AG09319 (cell line): ENCODE measurements at regions not wholly inside any gene's neighbourhood (a gene's known extent, or its start where the extent isn't known, plus 50 kb on each side); places are given as distances from the start of the nearest gene placed in this dataset.

Experiments
- DNase-seq: peaks from one replicate; pipeline ENCODE4 v3.0.0-alpha.2; 2010; ENCODE audit warnings: low read depth; ENCODE audit errors: extremely low read depth
- TF ChIP-seq, protein P1 (sequence below): IDR thresholded peaks from 2 replicates; pipeline ENCODE4 v1.5.1; 2011; ENCODE audit warnings: low read depth, mild to moderate bottlenecking, inconsistent platforms, low read length, moderate library complexity

DNA sequence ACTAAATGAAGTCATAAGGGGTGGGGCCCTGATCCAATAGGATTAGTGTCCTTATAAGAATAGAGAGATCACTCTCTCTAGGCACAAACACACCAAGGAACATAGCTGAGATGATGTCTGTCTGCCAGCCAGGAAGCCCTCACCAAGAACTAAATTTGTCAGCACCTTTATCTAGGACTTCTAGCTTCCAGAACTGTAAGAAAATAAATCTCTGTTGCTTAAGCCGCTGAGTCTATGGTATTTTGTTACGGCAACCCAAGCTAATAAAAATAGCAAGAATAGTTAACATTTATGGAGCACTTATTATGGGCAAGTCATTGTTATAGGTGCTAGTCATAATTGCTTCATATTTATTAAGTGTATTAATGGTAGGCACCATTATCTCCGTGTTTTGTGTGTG, 249.6 kb downstream of the MSRB3 start:
- DNase-seq, result no peak
- TF ChIP-seq, protein P1, sequence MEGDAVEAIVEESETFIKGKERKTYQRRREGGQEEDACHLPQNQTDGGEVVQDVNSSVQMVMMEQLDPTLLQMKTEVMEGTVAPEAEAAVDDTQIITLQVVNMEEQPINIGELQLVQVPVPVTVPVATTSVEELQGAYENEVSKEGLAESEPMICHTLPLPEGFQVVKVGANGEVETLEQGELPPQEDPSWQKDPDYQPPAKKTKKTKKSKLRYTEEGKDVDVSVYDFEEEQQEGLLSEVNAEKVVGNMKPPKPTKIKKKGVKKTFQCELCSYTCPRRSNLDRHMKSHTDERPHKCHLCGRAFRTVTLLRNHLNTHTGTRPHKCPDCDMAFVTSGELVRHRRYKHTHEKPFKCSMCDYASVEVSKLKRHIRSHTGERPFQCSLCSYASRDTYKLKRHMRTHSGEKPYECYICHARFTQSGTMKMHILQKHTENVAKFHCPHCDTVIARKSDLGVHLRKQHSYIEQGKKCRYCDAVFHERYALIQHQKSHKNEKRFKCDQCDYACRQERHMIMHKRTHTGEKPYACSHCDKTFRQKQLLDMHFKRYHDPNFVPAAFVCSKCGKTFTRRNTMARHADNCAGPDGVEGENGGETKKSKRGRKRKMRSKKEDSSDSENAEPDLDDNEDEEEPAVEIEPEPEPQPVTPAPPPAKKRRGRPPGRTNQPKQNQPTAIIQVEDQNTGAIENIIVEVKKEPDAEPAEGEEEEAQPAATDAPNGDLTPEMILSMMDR, result no peak

DNA sequence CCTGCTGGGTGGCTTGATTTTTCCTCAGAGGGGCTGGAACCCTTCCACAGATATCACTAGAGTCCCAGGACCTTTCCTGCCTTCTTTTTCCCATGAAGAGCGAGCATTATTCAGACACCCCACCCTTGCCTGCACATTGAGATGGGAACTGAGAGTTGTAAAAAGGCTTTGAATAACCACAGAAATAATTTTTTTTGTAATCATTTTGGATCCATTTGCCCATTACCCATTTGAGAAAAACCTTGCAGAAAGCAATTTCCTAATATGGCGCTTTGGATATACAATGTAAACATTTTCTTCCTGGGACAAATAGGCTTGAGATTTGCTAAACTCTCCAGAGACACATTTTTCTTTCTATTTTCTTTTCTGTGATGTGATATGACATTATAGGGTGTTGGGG, 250.6 kb downstream of the MSRB3 start:
- TF ChIP-seq, protein P1, result no peak
- DNase-seq, result no peak

DNA sequence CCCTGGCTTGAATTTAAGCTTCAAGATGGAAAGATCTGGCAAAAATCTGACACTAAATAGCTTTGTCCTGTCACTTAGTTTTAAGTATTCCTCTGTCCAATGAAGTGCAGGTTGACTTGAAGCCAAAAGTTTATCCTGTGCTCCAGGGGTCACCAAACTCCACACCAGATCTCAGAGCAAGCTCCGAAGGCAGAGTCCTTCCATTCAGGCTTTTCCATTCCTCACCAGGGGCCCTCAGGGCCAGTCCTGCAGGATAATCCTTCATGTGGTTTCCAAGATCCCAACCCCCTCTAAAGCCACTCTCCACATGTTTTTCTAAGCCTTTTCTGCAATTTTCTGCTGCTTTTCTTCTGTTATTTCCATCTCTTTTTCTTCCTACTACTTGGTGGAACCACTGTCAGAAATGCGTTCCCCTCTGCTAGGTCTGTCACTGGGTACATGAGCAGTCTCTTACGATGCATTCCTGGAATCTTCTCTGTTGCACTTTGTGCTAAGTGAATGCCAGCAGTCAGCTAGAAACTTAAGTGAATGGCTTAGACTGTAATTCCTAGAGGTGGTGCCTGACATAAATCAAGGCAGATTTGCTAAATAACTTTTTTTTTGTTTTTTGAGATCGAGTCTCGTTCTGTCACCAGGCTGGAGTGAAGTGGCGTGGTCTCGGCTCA, 251.4 kb downstream of the MSRB3 start:
- TF ChIP-seq, protein P1, result no peak
- DNase-seq, result no peak

DNA sequence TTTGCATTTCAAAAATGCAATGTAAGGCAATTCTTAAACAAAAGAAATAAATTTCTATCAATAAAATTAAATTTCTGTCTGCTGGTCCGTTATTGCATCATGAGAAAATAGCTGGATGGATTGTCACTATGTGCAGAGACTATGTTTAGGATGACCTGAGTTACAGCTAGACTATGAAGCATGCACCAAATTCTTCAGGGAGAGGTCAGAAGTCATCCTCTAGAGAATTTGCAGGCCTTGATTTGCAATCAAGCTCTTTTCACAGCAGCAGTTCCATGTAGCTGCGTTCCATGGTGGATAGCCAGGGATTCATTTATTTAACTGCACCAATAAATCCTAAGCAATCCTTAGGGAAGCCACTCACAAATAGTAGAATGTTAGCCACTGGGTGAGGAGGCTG, 253.7 kb downstream of the MSRB3 start:
- no peak for DNase-seq

DNA sequence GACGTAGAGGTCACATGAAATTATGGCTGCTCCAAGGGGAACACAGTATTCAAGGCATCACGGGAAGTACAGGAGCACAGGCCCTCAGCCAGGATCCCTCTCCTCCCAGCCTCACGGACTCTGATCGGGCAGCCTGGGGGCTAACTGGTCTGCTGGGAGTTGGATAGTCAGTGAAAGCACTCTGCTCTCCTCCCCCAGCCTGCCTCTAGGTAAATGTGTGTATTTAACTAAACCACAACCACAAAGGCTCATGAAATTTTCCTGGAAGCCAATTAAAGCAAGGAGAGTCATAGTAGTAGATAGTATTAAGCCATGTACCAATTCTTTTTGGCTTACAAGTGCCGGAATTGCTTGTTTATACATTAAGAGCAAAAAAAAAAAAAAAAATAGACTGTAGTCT, 254.3 kb downstream of the MSRB3 start:
- TF ChIP-seq, protein P1, result no peak
- peak; percentile 44 for DNase-seq

More for the DNA sequence above, 253.7 kb downstream of the MSRB3 start:
- TF ChIP-seq, protein P1, result no peak

DNA sequence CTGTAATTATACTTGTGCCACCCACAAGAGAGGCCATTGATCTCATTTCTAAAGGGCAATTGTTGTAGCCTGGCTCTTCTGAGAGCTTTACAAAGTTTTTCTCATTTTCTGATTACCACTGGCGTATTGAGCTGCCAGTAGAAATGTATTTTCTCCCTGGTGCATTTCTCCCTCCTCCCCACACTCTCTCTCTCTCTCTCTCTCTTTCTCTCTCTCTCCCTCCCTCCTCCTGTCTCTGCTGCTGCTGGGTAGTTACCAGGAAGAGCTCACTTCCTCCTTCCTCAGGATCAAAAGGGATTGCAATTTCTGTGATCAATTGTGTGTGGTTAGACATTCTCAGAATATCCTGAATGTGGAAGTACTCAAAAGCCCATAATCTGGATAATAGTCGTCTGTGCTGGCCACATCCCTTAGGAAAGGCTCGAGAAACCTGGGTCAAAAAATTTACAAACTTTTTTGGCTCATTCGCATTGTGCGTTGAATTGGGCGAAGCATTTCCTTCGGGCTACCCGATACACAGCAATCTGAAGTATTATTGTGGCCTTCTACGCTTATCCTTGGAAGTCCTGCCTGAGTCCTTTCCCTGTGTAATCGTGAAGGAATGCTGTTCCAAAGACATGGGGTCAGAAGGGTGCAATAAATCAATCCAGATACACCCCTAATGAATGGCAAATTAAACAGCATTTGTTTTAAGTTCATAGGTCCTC, 254.8 kb downstream of the MSRB3 start:
- DNase-seq, result no peak

More for the DNA sequence above, 254.8 kb downstream of the MSRB3 start:
- TF ChIP-seq, protein P1, result no peak
